ENCODE measurements at regions not wholly inside any gene's neighbourhood (a gene's known extent, or its start where the extent isn't known, plus 50 kb on each side); places are given as distances from the start of the nearest gene placed in this dataset.

DNA sequence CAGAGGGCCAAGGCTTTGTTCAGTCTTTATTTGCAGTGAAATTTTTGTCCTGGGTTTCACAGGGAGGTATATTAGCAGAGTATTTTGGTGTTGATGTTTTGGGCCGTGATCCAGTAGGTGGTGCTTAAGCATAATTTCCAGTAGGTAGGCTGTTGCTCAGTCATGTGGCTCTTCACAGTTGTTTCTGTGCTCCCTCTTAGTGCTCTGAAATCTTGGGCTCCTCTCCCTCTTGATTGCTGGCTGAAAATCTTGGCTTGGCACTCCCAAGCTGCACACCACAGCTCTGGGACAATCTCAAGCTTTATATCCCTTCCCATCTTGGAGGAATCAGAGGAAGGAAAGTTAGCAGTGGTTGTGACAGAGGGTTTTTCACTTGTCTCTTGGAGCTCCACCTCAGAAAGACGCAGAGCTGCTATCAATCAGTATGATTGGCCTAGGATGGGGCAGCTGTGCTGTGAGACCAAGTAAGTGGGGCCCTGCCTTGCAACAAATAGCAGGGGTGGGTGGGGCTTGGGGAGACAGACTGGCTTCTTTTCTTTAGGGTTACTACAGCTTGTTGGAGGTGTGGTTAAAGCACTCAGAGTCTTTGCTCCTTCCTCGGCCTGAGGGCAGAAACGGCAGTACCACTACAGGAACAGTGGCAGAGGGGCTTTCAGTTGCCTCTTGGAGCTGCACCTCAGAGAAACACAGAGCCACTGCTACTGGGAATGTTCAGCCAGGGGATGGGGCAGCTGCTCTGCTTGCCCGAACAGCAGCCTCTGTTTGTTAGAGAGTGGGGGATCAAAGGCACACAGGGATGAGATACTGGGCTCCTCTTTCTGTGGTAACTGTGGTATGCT, 627.0 kb downstream of the SI start:
- H3K27ac ChIP-seq (ENCODE audit: insufficient read depth, low read depth, low read length) = no peak overlapping the region
- CTCF ChIA-PET = no interaction called here
- FAIRE-seq (no peak), DNase-seq (ENCODE audit: low read depth, low spot score) (no peak)
- no peak overlapping the region for H3K9ac ChIP-seq (replicated peaks; ENCODE audit: extremely low read depth, insufficient read depth, low read length)
- dilution Hi-C loops (cut with MboI; ENCODE audit: extremely low pct_ligation_motif_present, low sequenced_read_pairs) (no loop called here), intact Hi-C loops (cut with micrococcal nuclease) (no loop called here)
- POLR2A ChIA-PET = no interaction called here
- H3K4me1 ChIP-seq (ENCODE audit: control insufficient read depth, extremely low read depth, insufficient read depth, low read length) = no peaks in the 10 kb centered on the region
- H3K27me3 ChIP-seq (ENCODE audit: control insufficient read depth in 2 of 2, insufficient read depth in 2 of 2, low read length in 2 of 2) = no peaks in the 10 kb centered on the region
- no peaks in the 10 kb centered on the region for H3K9me1 ChIP-seq (replicated peaks; ENCODE audit: control insufficient read depth, extremely low read depth, insufficient read depth, low read length)
- no peaks in the 10 kb centered on the region for H3K9me3 ChIP-seq (replicated peaks; ENCODE audit: control insufficient read depth, insufficient read depth, low read length)
- no peak overlapping the region for H3K4me3 ChIP-seq (replicated peaks in 1 of 3; ENCODE audit: insufficient read depth in 1 of 3, low read depth in 1 of 3, low read length in 3 of 3)
- H3K4me2 ChIP-seq (ENCODE audit: insufficient read depth, low read length) = no peak overlapping the region
- H2AFZ ChIP-seq (ENCODE audit: low read depth, low read length) = no peak overlapping the region
- H4K20me1 ChIP-seq (replicated peaks; ENCODE audit: control insufficient read depth, extremely low read depth, insufficient read depth, low read length) = no peaks in the 10 kb centered on the region
- no peak for TF ChIP-seq POLR2AphosphoS5 (IDR thresholded peaks at IDR 0.05; ENCODE audit: insufficient read depth, low read depth, low read length)
- TF ChIP-seq, protein P1, sequence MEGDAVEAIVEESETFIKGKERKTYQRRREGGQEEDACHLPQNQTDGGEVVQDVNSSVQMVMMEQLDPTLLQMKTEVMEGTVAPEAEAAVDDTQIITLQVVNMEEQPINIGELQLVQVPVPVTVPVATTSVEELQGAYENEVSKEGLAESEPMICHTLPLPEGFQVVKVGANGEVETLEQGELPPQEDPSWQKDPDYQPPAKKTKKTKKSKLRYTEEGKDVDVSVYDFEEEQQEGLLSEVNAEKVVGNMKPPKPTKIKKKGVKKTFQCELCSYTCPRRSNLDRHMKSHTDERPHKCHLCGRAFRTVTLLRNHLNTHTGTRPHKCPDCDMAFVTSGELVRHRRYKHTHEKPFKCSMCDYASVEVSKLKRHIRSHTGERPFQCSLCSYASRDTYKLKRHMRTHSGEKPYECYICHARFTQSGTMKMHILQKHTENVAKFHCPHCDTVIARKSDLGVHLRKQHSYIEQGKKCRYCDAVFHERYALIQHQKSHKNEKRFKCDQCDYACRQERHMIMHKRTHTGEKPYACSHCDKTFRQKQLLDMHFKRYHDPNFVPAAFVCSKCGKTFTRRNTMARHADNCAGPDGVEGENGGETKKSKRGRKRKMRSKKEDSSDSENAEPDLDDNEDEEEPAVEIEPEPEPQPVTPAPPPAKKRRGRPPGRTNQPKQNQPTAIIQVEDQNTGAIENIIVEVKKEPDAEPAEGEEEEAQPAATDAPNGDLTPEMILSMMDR (IDR thresholded peaks at IDR 0.05; ENCODE audit: extremely low read depth in 1 of 2, insufficient read depth in 1 of 2, low read depth in 1 of 2, low read length in 2 of 2) = no peak
- no peak for TF ChIP-seq GATA2 (IDR thresholded peaks at IDR 0.05; ENCODE audit: insufficient read depth, insufficient read length, low read depth, low read length)
- TF ChIP-seq EZH2 (IDR thresholded peaks at IDR 0.05; ENCODE audit: borderline replicate concordance, low read depth, low read length, severe bottlenecking) = no peak
- TF ChIP-seq FOS (IDR thresholded peaks at IDR 0.05; ENCODE audit: borderline replicate concordance, insufficient read depth, low read length) = no peak
- TF ChIP-seq, protein P2, sequence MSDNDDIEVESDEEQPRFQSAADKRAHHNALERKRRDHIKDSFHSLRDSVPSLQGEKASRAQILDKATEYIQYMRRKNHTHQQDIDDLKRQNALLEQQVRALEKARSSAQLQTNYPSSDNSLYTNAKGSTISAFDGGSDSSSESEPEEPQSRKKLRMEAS (IDR thresholded peaks at IDR 0.05; ENCODE audit: insufficient read depth, insufficient read length) = no peak
- TF ChIP-seq POLR2A (IDR thresholded peaks at IDR 0.05; ENCODE audit: low read depth, low read length) = no peak
- TF ChIP-seq JUN (IDR thresholded peaks at IDR 0.05; ENCODE audit: borderline replicate concordance, insufficient read depth, insufficient read length, low read depth) = no peak
- no peak for TF ChIP-seq MYC (IDR thresholded peaks at IDR 0.05; ENCODE audit: low read depth, low read length)
- H3K36me3 ChIP-seq (ENCODE audit: control insufficient read depth in 2 of 2, extremely low read depth in 1 of 2, insufficient read depth in 2 of 2, low read length in 2 of 2) = no peaks in the 10 kb centered on the region
- H3K79me2 ChIP-seq (ENCODE audit: control insufficient read depth, insufficient read depth, low read length) = no peaks in the 10 kb centered on the region
- BruUV-seq (replicated peaks) = no TSS peak

All from endothelial cell of umbilical vein (primary cell).